ENCODE measurements at regions not wholly inside any gene's neighbourhood (a gene's known extent, or its start where the extent isn't known, plus 50 kb on each side); places are given as distances from the start of the nearest gene placed in this dataset.

DNA sequence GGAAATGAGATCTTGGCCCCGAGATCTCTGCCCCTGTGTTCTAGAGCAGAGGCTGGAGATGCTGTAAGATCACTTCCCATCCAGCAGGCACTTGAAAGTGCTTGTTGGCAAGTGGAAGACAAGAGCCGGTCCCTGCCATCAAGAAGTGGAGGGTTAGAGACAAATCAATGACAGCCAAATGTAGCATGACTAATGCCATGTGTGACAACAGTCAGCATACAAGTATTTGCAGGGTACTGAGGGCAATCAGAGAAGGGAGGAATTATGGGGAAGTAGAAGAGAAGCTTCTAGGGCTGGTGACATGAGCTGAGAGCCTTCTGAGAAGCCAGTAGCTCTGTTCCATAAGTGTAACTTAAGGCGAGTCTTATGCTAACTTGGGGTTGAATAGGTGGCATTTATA lies 58.6 kb downstream of the TMEM17 start:
- Histone ChIP-seq H3K4me2 (ENCODE audit: insufficient read depth, low read length) (no peak overlapping the region), H3K36me3 (ENCODE audit: insufficient read depth, low read length) (no peaks in the 10 kb centered on the region), H3K79me2 (ENCODE audit: insufficient read depth, low read length) (no peaks in the 10 kb centered on the region), H3K27ac (ENCODE audit: low read depth, low read length) (no peak overlapping the region), H3K4me1 (ENCODE audit: insufficient read depth, low read length) (no peaks in the 10 kb centered on the region), H3K27me3 (ENCODE audit: insufficient read depth, low read length) (peaks cover 18% of the 10 kb centered on the region), H3K4me3 (ENCODE audit: insufficient read depth, low read length) (no peak overlapping the region), H2AFZ (ENCODE audit: low read length) (no peak overlapping the region), H3K9me3 (ENCODE audit: low read depth, low read length) (no peaks in the 10 kb centered on the region), H4K20me1 (ENCODE audit: insufficient read depth, low read length) (no peaks in the 10 kb centered on the region)
- TF ChIP-seq, protein P1, sequence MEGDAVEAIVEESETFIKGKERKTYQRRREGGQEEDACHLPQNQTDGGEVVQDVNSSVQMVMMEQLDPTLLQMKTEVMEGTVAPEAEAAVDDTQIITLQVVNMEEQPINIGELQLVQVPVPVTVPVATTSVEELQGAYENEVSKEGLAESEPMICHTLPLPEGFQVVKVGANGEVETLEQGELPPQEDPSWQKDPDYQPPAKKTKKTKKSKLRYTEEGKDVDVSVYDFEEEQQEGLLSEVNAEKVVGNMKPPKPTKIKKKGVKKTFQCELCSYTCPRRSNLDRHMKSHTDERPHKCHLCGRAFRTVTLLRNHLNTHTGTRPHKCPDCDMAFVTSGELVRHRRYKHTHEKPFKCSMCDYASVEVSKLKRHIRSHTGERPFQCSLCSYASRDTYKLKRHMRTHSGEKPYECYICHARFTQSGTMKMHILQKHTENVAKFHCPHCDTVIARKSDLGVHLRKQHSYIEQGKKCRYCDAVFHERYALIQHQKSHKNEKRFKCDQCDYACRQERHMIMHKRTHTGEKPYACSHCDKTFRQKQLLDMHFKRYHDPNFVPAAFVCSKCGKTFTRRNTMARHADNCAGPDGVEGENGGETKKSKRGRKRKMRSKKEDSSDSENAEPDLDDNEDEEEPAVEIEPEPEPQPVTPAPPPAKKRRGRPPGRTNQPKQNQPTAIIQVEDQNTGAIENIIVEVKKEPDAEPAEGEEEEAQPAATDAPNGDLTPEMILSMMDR (IDR thresholded peaks at IDR 0.05; ENCODE audit: extremely low read depth, low read depth, low read length) = no peak
- no peak for DNase-seq (ENCODE audit: insufficient read length, low spot score, missing footprints)

DNA sequence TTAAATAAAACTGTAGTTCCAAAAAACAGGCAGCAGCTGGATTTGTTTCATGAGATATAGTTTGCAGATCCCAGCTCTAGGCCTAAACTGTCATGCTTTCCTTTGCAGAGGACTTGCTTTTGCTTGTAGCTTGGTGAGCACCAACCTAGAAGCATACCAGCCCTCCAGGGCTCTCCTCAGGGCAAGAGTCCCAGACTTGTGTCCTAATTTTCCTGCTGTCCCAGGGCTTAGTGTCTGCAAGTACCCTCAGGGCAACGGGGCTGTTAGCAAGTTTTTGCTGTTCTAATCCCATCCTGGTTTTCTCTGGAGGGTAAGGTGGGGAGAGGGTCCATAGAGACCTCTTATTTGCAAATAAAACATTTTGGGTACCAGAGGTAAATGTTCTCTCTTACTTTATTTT lies 59.5 kb downstream of the TMEM17 start:
- H3K27me3 ChIP-seq (ENCODE audit: insufficient read depth, low read length) = peaks cover 26% of the 10 kb centered on the region
- TF ChIP-seq, protein P1 (IDR thresholded peaks at IDR 0.05; ENCODE audit: extremely low read depth, low read depth, low read length) = no peak
- no peak overlapping the region for H3K4me2 ChIP-seq (ENCODE audit: insufficient read depth, low read length)
- H3K27ac ChIP-seq (ENCODE audit: low read depth, low read length) = no peak overlapping the region
- no peaks in the 10 kb centered on the region for H3K9me3 ChIP-seq (ENCODE audit: low read depth, low read length)
- DNase-seq (ENCODE audit: insufficient read length, low spot score, missing footprints) = no peak
- H2AFZ ChIP-seq (ENCODE audit: low read length) = no peak overlapping the region
- no peaks in the 10 kb centered on the region for H3K4me1 ChIP-seq (ENCODE audit: insufficient read depth, low read length)
- no peaks in the 10 kb centered on the region for H4K20me1 ChIP-seq (ENCODE audit: insufficient read depth, low read length)
- H3K4me3 ChIP-seq (ENCODE audit: insufficient read depth, low read length) = no peak overlapping the region
- H3K79me2 ChIP-seq (ENCODE audit: insufficient read depth, low read length) = no peaks in the 10 kb centered on the region
- H3K36me3 ChIP-seq (ENCODE audit: insufficient read depth, low read length) = no peaks in the 10 kb centered on the region

DNA sequence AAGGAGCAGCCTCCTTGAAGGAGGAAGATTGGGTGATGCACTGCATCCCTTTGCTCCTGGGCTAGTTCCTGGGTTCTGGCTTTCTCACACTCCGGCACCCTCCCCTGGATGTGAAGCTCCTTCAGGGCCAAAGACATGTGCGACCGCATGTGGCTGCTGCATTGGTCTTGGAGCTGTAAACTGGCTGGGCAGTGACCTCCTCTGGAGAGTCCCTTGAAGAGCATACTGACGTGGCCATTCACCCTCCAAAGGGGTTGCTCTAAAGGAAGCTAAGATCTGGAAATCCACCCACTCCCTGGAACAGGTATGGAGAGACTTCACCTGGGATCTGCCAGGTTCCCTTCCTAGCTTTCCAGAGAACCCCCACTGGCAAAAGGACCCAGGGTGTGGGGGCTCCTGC lies 62.1 kb downstream of the TMEM17 start:
- TF ChIP-seq, protein P1 (IDR thresholded peaks at IDR 0.05; ENCODE audit: extremely low read depth, low read depth, low read length) = no peak

DNA sequence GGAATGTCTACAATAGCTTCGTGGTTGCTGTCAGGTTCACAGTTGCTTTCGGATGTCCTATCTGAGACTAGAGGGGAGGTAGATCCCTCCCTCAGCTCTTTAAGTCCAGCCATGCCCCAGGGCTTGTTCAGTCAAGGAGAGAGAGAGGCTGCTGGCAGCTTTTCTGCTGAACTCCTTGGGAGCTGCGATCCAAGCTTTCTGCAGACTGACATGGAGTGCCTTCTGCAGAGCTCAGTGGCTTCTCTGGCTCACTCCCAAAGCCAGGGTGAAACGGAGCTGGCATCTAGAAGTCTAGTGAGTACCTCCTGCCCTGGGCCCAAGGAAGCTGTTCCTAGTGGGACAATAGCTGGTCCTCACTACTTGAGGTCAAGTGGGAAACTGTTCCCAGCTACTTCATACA lies 62.5 kb downstream of the TMEM17 start:
- TF ChIP-seq, protein P1 (IDR thresholded peaks at IDR 0.05; ENCODE audit: extremely low read depth, low read depth, low read length) = no peak
- Histone ChIP-seq H3K79me2 (ENCODE audit: insufficient read depth, low read length) (no peaks in the 10 kb centered on the region), H3K9me3 (ENCODE audit: low read depth, low read length) (no peaks in the 10 kb centered on the region), H3K27me3 (ENCODE audit: insufficient read depth, low read length) (peaks cover 39% of the 10 kb centered on the region), H3K27ac (ENCODE audit: low read depth, low read length) (no peak overlapping the region), H3K36me3 (ENCODE audit: insufficient read depth, low read length) (no peaks in the 10 kb centered on the region), H3K4me1 (ENCODE audit: insufficient read depth, low read length) (no peaks in the 10 kb centered on the region), H3K4me3 (ENCODE audit: insufficient read depth, low read length) (no peak overlapping the region), H4K20me1 (ENCODE audit: insufficient read depth, low read length) (no peaks in the 10 kb centered on the region), H3K4me2 (ENCODE audit: insufficient read depth, low read length) (no peak overlapping the region), H2AFZ (ENCODE audit: low read length) (no peak overlapping the region)
- no peak for DNase-seq (ENCODE audit: insufficient read length, low spot score, missing footprints)

More for the DNA sequence above, 62.1 kb downstream of the TMEM17 start:
- Histone ChIP-seq H3K79me2 (ENCODE audit: insufficient read depth, low read length) (no peaks in the 10 kb centered on the region), H3K9me3 (ENCODE audit: low read depth, low read length) (no peaks in the 10 kb centered on the region), H3K4me2 (ENCODE audit: insufficient read depth, low read length) (no peak overlapping the region), H2AFZ (ENCODE audit: low read length) (no peak overlapping the region), H3K4me3 (ENCODE audit: insufficient read depth, low read length) (no peak overlapping the region), H3K27me3 (ENCODE audit: insufficient read depth, low read length) (peaks cover 39% of the 10 kb centered on the region), H3K36me3 (ENCODE audit: insufficient read depth, low read length) (no peaks in the 10 kb centered on the region), H3K4me1 (ENCODE audit: insufficient read depth, low read length) (no peaks in the 10 kb centered on the region), H4K20me1 (ENCODE audit: insufficient read depth, low read length) (no peaks in the 10 kb centered on the region), H3K27ac (ENCODE audit: low read depth, low read length) (no peak overlapping the region)
- DNase-seq (ENCODE audit: insufficient read length, low spot score, missing footprints) = no peak

Data from osteoblast (primary cell).